Ishikawa (cell line): ENCODE measurements at regions not wholly inside any gene's neighbourhood (a gene's known extent, or its start where the extent isn't known, plus 50 kb on each side); places are given as distances from the start of the nearest gene placed in this dataset.

Source experiments
- EGR1 ChIP-seq: IDR thresholded peaks from 2 replicates; pipeline ENCODE4 v1.6.1; 2012
- EP300 ChIP-seq: IDR thresholded peaks from 2 replicates; pipeline ENCODE4 v1.6.1; 2012; ENCODE audit warnings: borderline replicate concordance
- MAX ChIP-seq: IDR thresholded peaks from 2 replicates; pipeline ENCODE4 v1.6.1; 2012
- NFIC ChIP-seq: IDR thresholded peaks from 2 replicates; pipeline ENCODE4 v1.6.1; 2012
- RAD21 ChIP-seq: IDR thresholded peaks from 2 replicates; pipeline ENCODE4 v1.6.1; 2012; ENCODE audit warnings: low read depth
- TEAD4 ChIP-seq: IDR thresholded peaks from 2 replicates; pipeline ENCODE4 v1.6.1; 2012
- USF1 ChIP-seq: IDR thresholded peaks from 2 replicates; pipeline ENCODE4 v1.6.1; 2012
- YY1 ChIP-seq: IDR thresholded peaks from 2 replicates; pipeline ENCODE4 v1.6.1; 2012; ENCODE audit warnings: low read depth
- TF ChIP-seq, protein P1 (sequence below): IDR thresholded peaks from 2 replicates; pipeline ENCODE4 v1.6.1; 2012; ENCODE audit warnings: low read depth, mild to moderate bottlenecking

GRCh38 chr1:114229368-114229767, 75.7 kb upstream of the SYT6 start:
- no peak for TF ChIP-seq USF1
- no peak for TF ChIP-seq MAX
- no peak for TF ChIP-seq NFIC
- TF ChIP-seq EP300, result no peak
- TF ChIP-seq EGR1, result no peak
- TF ChIP-seq RAD21, result no peak
- TF ChIP-seq TEAD4, result no peak
- TF ChIP-seq YY1, result no peak
- TF ChIP-seq, protein P1, sequence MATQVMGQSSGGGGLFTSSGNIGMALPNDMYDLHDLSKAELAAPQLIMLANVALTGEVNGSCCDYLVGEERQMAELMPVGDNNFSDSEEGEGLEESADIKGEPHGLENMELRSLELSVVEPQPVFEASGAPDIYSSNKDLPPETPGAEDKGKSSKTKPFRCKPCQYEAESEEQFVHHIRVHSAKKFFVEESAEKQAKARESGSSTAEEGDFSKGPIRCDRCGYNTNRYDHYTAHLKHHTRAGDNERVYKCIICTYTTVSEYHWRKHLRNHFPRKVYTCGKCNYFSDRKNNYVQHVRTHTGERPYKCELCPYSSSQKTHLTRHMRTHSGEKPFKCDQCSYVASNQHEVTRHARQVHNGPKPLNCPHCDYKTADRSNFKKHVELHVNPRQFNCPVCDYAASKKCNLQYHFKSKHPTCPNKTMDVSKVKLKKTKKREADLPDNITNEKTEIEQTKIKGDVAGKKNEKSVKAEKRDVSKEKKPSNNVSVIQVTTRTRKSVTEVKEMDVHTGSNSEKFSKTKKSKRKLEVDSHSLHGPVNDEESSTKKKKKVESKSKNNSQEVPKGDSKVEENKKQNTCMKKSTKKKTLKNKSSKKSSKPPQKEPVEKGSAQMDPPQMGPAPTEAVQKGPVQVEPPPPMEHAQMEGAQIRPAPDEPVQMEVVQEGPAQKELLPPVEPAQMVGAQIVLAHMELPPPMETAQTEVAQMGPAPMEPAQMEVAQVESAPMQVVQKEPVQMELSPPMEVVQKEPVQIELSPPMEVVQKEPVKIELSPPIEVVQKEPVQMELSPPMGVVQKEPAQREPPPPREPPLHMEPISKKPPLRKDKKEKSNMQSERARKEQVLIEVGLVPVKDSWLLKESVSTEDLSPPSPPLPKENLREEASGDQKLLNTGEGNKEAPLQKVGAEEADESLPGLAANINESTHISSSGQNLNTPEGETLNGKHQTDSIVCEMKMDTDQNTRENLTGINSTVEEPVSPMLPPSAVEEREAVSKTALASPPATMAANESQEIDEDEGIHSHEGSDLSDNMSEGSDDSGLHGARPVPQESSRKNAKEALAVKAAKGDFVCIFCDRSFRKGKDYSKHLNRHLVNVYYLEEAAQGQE, result no peak
